ENCODE measurements at regions not wholly inside any gene's neighbourhood (a gene's known extent, or its start where the extent isn't known, plus 50 kb on each side); places are given as distances from the start of the nearest gene placed in this dataset.

DNA sequence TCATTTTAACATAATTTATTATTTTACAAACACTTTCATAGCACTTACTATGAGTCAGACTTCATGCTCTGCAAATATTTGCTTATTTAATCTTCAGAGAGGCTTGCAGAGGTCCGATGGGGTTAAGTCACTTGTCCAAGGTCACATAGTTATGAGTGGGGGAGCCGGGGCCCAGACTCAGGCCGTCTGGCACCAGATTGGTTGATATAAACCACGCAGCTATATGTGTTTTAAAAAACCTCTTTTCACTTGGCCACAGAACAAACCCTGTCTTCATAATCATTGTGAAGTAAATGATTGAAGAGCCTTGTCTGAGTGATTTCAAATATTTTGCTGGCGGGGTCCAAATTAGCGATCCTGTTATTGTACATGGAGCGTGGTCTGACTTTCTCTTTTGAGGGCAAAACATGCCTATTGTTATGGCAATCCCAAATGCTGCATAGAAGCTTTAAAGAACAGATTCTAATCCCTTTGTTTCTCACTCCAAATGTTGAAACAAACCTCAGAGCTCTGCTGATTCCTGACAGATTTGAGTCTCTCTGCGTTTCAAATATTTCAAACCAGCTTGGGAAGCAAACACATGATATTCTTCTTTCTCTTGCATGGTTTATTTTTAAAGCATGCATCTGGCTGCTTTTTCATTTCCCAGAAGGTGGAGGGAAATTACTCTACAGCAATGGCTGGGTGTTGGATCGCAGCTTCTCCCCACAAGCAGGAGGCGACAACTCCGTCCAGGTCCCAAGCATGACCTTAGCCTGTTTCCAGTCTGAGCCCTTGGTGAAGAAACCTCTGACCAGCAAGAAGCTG lies 142.4 kb downstream of the DDX1 start:
- TF ChIP-seq, protein P1, sequence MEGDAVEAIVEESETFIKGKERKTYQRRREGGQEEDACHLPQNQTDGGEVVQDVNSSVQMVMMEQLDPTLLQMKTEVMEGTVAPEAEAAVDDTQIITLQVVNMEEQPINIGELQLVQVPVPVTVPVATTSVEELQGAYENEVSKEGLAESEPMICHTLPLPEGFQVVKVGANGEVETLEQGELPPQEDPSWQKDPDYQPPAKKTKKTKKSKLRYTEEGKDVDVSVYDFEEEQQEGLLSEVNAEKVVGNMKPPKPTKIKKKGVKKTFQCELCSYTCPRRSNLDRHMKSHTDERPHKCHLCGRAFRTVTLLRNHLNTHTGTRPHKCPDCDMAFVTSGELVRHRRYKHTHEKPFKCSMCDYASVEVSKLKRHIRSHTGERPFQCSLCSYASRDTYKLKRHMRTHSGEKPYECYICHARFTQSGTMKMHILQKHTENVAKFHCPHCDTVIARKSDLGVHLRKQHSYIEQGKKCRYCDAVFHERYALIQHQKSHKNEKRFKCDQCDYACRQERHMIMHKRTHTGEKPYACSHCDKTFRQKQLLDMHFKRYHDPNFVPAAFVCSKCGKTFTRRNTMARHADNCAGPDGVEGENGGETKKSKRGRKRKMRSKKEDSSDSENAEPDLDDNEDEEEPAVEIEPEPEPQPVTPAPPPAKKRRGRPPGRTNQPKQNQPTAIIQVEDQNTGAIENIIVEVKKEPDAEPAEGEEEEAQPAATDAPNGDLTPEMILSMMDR (IDR thresholded peaks at IDR 0.05), result no peak
- TF ChIP-seq POLR2AphosphoS5 (IDR thresholded peaks at IDR 0.05) (no peak), POLR2A (IDR thresholded peaks at IDR 0.05) (no peak)
